ENCODE measurements at regions not wholly inside any gene's neighbourhood (a gene's known extent, or its start where the extent isn't known, plus 50 kb on each side); places are given as distances from the start of the nearest gene placed in this dataset.
"Not testable (repeated sequence)": the region's sequence is repeated elsewhere in the genome, so short reads cannot be mapped to it uniquely, and the experiment has no call there.

GRCh38 chr13:60244381-60244780 lies 80.7 kb upstream of the DIAPH3 start:
- no peaks in the 10 kb centered on the region for H3K4me1 ChIP-seq
- WGBS, 2 donors (ENCODE audit: low coverage in 1 of 2): 75 to 87% methylated on average over 1 of the region's 1 CpG

GRCh38 chr13:60251419-60251818 lies 87.7 kb upstream of the DIAPH3 start:
- H3K27me3 ChIP-seq; intact Hi-C loops (cut with DNase I; ENCODE audit: low total_unique reads); H3K9me3 ChIP-seq; H3K36me3 ChIP-seq; H3K4me3 ChIP-seq; in situ Hi-C loops (cut with MboI; ENCODE audit: low pct_ligation_motif_present in 1 of 4, low pct_unique_long_range_greater_than_20kb in 1 of 4, low sequenced_read_pairs in 3 of 4); H3K27ac ChIP-seq; H3K4me1 ChIP-seq; DNase-seq: not testable (repeated sequence)
- 75 to 100% methylated on average over 2 to 10 of the region's 10 CpGs for WGBS, 2 donors (ENCODE audit: low coverage in 1 of 2)

More at GRCh38 chr13:60244381-60244780, 80.7 kb upstream of the DIAPH3 start:
- in situ Hi-C loops (cut with MboI; ENCODE audit: low pct_ligation_motif_present in 1 of 4, low pct_unique_long_range_greater_than_20kb in 1 of 4, low sequenced_read_pairs in 3 of 4) (no loop called here), intact Hi-C loops (cut with DNase I; ENCODE audit: low total_unique reads) (no loop called here)
- no peak for DNase-seq
- TF ChIP-seq EP300 (IDR thresholded peaks at IDR 0.05; ENCODE audit: low read depth) (no peak), CTCF (IDR thresholded peaks at IDR 0.05) (no peak), POLR2AphosphoS5 (IDR thresholded peaks at IDR 0.05) (no peak)
- no peak overlapping the region for H3K27ac ChIP-seq
- H3K36me3 ChIP-seq: no peaks in the 10 kb centered on the region
- H3K27me3 ChIP-seq: no peaks in the 10 kb centered on the region
- no peak overlapping the region for H3K4me3 ChIP-seq
- H3K9me3 ChIP-seq: no peaks in the 10 kb centered on the region

GRCh38 chr13:60258349-60258748 lies 94.6 kb upstream of the DIAPH3 start:
- Histone ChIP-seq H3K27me3 (peaks cover 6% of the 10 kb centered on the region), H3K9me3 (no peaks in the 10 kb centered on the region), H3K27ac (no peak overlapping the region), H3K4me1 (no peaks in the 10 kb centered on the region), H3K4me3 (no peak overlapping the region), H3K36me3 (no peaks in the 10 kb centered on the region)
- in situ Hi-C loops (cut with MboI; ENCODE audit: low pct_ligation_motif_present in 1 of 4, low pct_unique_long_range_greater_than_20kb in 1 of 4, low sequenced_read_pairs in 3 of 4): no loop called here
- DNase-seq: no peak
- WGBS, 2 donors (ENCODE audit: low coverage in 1 of 2): 68 to 83% methylated on average over 5 to 11 of the region's 11 CpGs
- intact Hi-C loops (cut with DNase I; ENCODE audit: low total_unique reads): no loop called here
- TF ChIP-seq EP300 (IDR thresholded peaks at IDR 0.05; ENCODE audit: low read depth) (no peak), CTCF (IDR thresholded peaks at IDR 0.05) (no peak), POLR2A (IDR thresholded peaks at IDR 0.05) (no peak), POLR2AphosphoS5 (IDR thresholded peaks at IDR 0.05) (no peak)

GRCh38 chr13:60260440-60260839 lies 96.7 kb upstream of the DIAPH3 start:
- Histone ChIP-seq H3K4me1 (no peaks in the 10 kb centered on the region), H3K27me3 (peaks cover 6% of the 10 kb centered on the region), H3K9me3 (no peaks in the 10 kb centered on the region), H3K36me3 (no peaks in the 10 kb centered on the region), H3K4me3 (no peak overlapping the region), H3K27ac (no peak overlapping the region)
- intact Hi-C loops (cut with DNase I; ENCODE audit: low total_unique reads) (no loop called here), in situ Hi-C loops (cut with MboI; ENCODE audit: low pct_ligation_motif_present in 1 of 4, low pct_unique_long_range_greater_than_20kb in 1 of 4, low sequenced_read_pairs in 3 of 4) (no loop called here)
- no peak for DNase-seq
- 55 to 66% methylated on average over 3 to 4 of the region's 4 CpGs for WGBS, 2 donors (ENCODE audit: low coverage in 1 of 2)
- no peak for TF ChIP-seq POLR2A (IDR thresholded peaks at IDR 0.05)
- no peak for TF ChIP-seq EP300 (IDR thresholded peaks at IDR 0.05; ENCODE audit: low read depth)
- no peak for TF ChIP-seq CTCF (IDR thresholded peaks at IDR 0.05)
- TF ChIP-seq POLR2AphosphoS5 (IDR thresholded peaks at IDR 0.05): no peak

Data from transverse colon (tissue), 4 donors.